GM23338 (cell line): ENCODE measurements at regions not wholly inside any gene's neighbourhood (a gene's known extent, or its start where the extent isn't known, plus 50 kb on each side); places are given as distances from the start of the nearest gene placed in this dataset.
A peak's percentile ranks its signal among the peaks of the same experiment; 100 is the strongest.

Experiments
- ATAC-seq: fragments of 200-7000 bp; cut with Tn5 transposase; 3 replicates; pipeline ENCODE4 v1.9.1; 2020
- DNase-seq: peaks from one replicate; pipeline ENCODE4 v3.0.0-alpha.2; 2015; ENCODE audit warnings: low spot score
- H2AFZ ChIP-seq: fragments of 200-600 bp; sonication (generic); 2 replicates; pipeline ENCODE4 v1.8.0; 2016; ENCODE audit warnings: antibody characterized with exemption, mild to moderate bottlenecking, moderate library complexity
- H3F3A ChIP-seq: fragments of 200-600 bp; sonication (generic); replicated peaks from 2 replicates; pipeline ENCODE4 v1.8.0; 2017; ENCODE audit warnings: antibody characterized with exemption, mixed run types, low read depth
- H3K27ac ChIP-seq: fragments of 200-600 bp; sonication (generic); 2 replicates; pipeline ENCODE4 v1.6.1; 2016; ENCODE audit warnings: low read depth
- H3K27me3 ChIP-seq: fragments of 200-600 bp; sonication (generic); 2 replicates; pipeline ENCODE4 v1.8.0; 2016; ENCODE audit warnings: mild to moderate bottlenecking, mixed run types, moderate library complexity; ENCODE audit not compliant: insufficient read depth
- H3K36me3 ChIP-seq: fragments of 200-600 bp; sonication (generic); 2 replicates; pipeline ENCODE4 v1.8.0; 2016; ENCODE audit warnings: mild to moderate bottlenecking; ENCODE audit not compliant: insufficient read depth
- H3K4me1 ChIP-seq: fragments of 200-600 bp; sonication (generic); 2 replicates; pipeline ENCODE4 v1.8.0; 2016; ENCODE audit warnings: mild to moderate bottlenecking, moderate library complexity; ENCODE audit not compliant: insufficient read depth
- H3K4me2 ChIP-seq: fragments of 200-600 bp; sonication (generic); 2 replicates; pipeline ENCODE4 v1.7.1; 2017; ENCODE audit warnings: mixed run types
- H3K4me3 ChIP-seq: fragments of 200-600 bp; sonication (generic); 2 replicates; pipeline ENCODE4 v1.6.1; 2016; ENCODE audit warnings: mixed run types
- H3K79me2 ChIP-seq: fragments of 200-600 bp; sonication (generic); replicated peaks from 2 replicates; pipeline ENCODE4 v1.8.0; 2017; ENCODE audit warnings: mild to moderate bottlenecking; ENCODE audit not compliant: insufficient read depth
- H3K9me2 ChIP-seq: fragments of 200-600 bp; sonication (generic); 2 replicates; pipeline ENCODE4 v1.8.0; 2017; ENCODE audit not compliant: insufficient read depth
- H4K20me1 ChIP-seq: fragments of 200-600 bp; sonication (generic); replicated peaks from 2 replicates; pipeline ENCODE4 v1.8.0; 2017; ENCODE audit warnings: mild to moderate bottlenecking; ENCODE audit not compliant: insufficient read depth
- H3K27ac Mint-ChIP-seq: 2 replicates; pipeline ENCODE4 v1.8.0; 2020; ENCODE audit warnings: inconsistent platforms, mild to moderate bottlenecking, moderate library complexity, mixed read lengths
- H3K27me3 Mint-ChIP-seq: 3 replicates; pipeline ENCODE4 v1.8.0; 2022; ENCODE audit warnings: low read depth, mild to moderate bottlenecking, moderate library complexity, mixed read lengths, inconsistent platforms; ENCODE audit not compliant: insufficient read depth, poor library complexity
- H3K36me3 Mint-ChIP-seq: 3 replicates; pipeline ENCODE4 v1.8.0; 2021; ENCODE audit warnings: low read depth, mild to moderate bottlenecking, inconsistent platforms, moderate library complexity, mixed read lengths
- H3K4me1 Mint-ChIP-seq: 3 replicates; pipeline ENCODE4 v1.8.0; 2020; ENCODE audit warnings: mild to moderate bottlenecking, inconsistent platforms, mixed read lengths
- H3K4me3 Mint-ChIP-seq: 3 replicates; pipeline ENCODE4 v1.8.0; 2021; ENCODE audit warnings: moderate library complexity, mild to moderate bottlenecking, inconsistent platforms, mixed read lengths
- H3K9me3 Mint-ChIP-seq: 3 replicates; pipeline ENCODE4 v1.8.0; 2020; ENCODE audit warnings: moderate library complexity, mild to moderate bottlenecking, inconsistent platforms, mixed read lengths
- CREB1 ChIP-seq: fragments of 250-450 bp; sonication (Bioruptor Pico); IDR thresholded peaks from 2 replicates; pipeline ENCODE4 v1.5.0; 2020; ENCODE audit warnings: low read depth, mild to moderate bottlenecking, moderate library complexity
- CTCF ChIP-seq, 2 experiments: fragments of 200-600 bp in 1 of 2; sonication (generic) in 1 of 2; conservative IDR thresholded peaks; 2 replicates each; pipeline versions ENCODE4 v1.5.1 to v1.6.1; 2016 to 2017; ENCODE audit warnings: antibody characterized with exemption in 2 of 2, low read depth in 2 of 2, mild to moderate bottlenecking in 2 of 2, moderate library complexity in 1 of 2
- EZH2 ChIP-seq: fragments of 200-600 bp; sonication (generic); IDR thresholded peaks from one replicate; pipeline ENCODE4 v1.8.0; 2017; ENCODE audit warnings: antibody characterized with exemption, mild to moderate bottlenecking, low read depth; ENCODE audit not compliant: unreplicated experiment
- EZH2phosphoT487 ChIP-seq: fragments of 200-600 bp; sonication (generic); IDR thresholded peaks from one replicate; pipeline ENCODE4 v1.8.1; 2018; ENCODE audit warnings: antibody characterized with exemption; ENCODE audit not compliant: unreplicated experiment
- JUNB ChIP-seq: IDR thresholded peaks from one replicate; pipeline ENCODE4 v1.6.1; 2016; ENCODE audit warnings: antibody characterized with exemption; ENCODE audit not compliant: unreplicated experiment
- NANOG ChIP-seq: IDR thresholded peaks from 2 replicates; pipeline ENCODE4 v1.6.1; 2016; ENCODE audit warnings: antibody characterized with exemption, borderline replicate concordance
- POLR2AphosphoS5 ChIP-seq: IDR thresholded peaks from 2 replicates; pipeline ENCODE4 v1.6.1; 2016; ENCODE audit warnings: antibody characterized with exemption, low read depth
- REST ChIP-seq: IDR thresholded peaks from one replicate; pipeline ENCODE4 v1.6.1; 2018; ENCODE audit warnings: antibody characterized with exemption; ENCODE audit not compliant: unreplicated experiment
- STAT1 ChIP-seq: IDR thresholded peaks from one replicate; pipeline ENCODE4 v1.6.1; 2016; ENCODE audit warnings: antibody characterized with exemption; ENCODE audit not compliant: unreplicated experiment
- ZNF114 ChIP-seq: fragments of 250-450 bp; sonication (Bioruptor Pico); IDR thresholded peaks from 2 replicates; pipeline ENCODE4 v1.5.0; 2020; ENCODE audit warnings: mild to moderate bottlenecking, moderate library complexity
- ZNF331 ChIP-seq: fragments of 250-450 bp; sonication (Bioruptor Pico); IDR thresholded peaks from 2 replicates; pipeline ENCODE4 v1.5.0; 2020; ENCODE audit warnings: low read depth, mild to moderate bottlenecking, moderate library complexity
- TF ChIP-seq, protein P1 (sequence below): fragments of 250-450 bp; sonication (Bioruptor Pico); IDR thresholded peaks from 2 replicates; pipeline ENCODE4 v1.5.0; 2020; ENCODE audit warnings: mild to moderate bottlenecking, moderate library complexity

DNA sequence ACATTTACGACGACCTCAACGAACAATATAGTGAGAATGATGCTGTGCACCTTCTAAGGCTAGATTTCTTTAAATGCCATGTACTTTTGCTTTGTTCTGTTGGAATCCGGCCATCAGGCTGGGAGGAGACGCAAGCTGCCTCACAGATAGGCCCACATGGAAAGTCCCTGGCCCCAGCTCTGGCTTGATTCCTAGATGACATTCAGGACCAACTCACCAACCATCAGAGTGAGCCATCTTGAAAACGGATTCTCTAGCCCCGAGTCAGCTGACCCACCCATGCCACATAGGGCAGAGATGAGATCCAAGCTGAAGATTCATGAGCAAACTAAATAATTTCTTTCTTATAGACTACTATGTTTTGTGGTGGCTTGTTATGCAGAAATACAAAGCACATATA lies 164.4 kb downstream of the ZNF281 start:
- Histone ChIP-seq H3K27me3 (no peaks in the 10 kb centered on the region), H3K4me2 (no peak overlapping the region), H3K36me3 (no peaks in the 10 kb centered on the region), H3F3A (0 out of 2 replicates have a peak, but pooled peaks cover 3% of the 10 kb centered on the region), H3K4me1 (peaks cover 17% of the 10 kb centered on the region), H3K27ac (no peak overlapping the region), H3K9me2 (no peaks in the 10 kb centered on the region), H3K79me2 (no peaks in the 10 kb centered on the region), H4K20me1 (no peaks in the 10 kb centered on the region), H2AFZ (no peak overlapping the region; the same call in 1 of the 2 replicates), H3K4me3 (no peak overlapping the region)
- no peak overlapping the region for H3K4me3 Mint-ChIP-seq
- H3K27ac Mint-ChIP-seq = no peak overlapping the region
- no peaks in the 10 kb centered on the region for H3K36me3 Mint-ChIP-seq
- H3K4me1 Mint-ChIP-seq = peaks cover 26% of the 10 kb centered on the region
- H3K27me3 Mint-ChIP-seq = no peaks in the 10 kb centered on the region
- H3K9me3 Mint-ChIP-seq = no peaks in the 10 kb centered on the region
- ATAC-seq (no peak), DNase-seq (no peak)
- no peak for TF ChIP-seq ZNF114 (CRISPR knock-in tag)

DNA sequence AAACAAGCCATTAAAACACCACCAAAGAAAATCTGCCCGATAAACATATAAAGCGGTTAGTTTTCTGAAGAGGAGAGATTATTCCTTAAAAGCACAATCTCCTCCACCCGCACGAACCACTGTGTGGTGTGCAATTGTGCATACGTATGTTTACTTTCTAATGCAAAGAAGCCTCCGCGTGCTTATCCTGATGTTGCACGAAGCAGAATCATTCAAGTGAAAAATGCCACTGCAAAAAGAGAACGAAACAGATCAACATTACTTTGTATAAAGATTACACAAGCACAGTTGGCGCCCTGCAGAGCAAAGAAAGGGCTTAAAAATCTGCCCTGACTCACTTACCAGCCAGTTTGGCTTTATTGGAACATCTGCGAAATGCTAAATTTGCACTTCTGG lies 166.8 kb downstream of the ZNF281 start:
- no peak overlapping the region for H3K4me2 ChIP-seq
- TF ChIP-seq ZNF331 (no peak), CTCF (conservative IDR thresholded peaks at IDR 0.05; ENCODE audit: low read depth in 2 of 2) (no peak), EZH2phosphoT487 (no peak), EZH2 (no peak), CREB1 (CRISPR knock-in tag) (no peak), ZNF114 (CRISPR knock-in tag) (no peak), REST (no peak), JUNB (no peak), STAT1 (no peak), POLR2AphosphoS5 (no peak), NANOG (no peak)
- TF ChIP-seq, protein P1, sequence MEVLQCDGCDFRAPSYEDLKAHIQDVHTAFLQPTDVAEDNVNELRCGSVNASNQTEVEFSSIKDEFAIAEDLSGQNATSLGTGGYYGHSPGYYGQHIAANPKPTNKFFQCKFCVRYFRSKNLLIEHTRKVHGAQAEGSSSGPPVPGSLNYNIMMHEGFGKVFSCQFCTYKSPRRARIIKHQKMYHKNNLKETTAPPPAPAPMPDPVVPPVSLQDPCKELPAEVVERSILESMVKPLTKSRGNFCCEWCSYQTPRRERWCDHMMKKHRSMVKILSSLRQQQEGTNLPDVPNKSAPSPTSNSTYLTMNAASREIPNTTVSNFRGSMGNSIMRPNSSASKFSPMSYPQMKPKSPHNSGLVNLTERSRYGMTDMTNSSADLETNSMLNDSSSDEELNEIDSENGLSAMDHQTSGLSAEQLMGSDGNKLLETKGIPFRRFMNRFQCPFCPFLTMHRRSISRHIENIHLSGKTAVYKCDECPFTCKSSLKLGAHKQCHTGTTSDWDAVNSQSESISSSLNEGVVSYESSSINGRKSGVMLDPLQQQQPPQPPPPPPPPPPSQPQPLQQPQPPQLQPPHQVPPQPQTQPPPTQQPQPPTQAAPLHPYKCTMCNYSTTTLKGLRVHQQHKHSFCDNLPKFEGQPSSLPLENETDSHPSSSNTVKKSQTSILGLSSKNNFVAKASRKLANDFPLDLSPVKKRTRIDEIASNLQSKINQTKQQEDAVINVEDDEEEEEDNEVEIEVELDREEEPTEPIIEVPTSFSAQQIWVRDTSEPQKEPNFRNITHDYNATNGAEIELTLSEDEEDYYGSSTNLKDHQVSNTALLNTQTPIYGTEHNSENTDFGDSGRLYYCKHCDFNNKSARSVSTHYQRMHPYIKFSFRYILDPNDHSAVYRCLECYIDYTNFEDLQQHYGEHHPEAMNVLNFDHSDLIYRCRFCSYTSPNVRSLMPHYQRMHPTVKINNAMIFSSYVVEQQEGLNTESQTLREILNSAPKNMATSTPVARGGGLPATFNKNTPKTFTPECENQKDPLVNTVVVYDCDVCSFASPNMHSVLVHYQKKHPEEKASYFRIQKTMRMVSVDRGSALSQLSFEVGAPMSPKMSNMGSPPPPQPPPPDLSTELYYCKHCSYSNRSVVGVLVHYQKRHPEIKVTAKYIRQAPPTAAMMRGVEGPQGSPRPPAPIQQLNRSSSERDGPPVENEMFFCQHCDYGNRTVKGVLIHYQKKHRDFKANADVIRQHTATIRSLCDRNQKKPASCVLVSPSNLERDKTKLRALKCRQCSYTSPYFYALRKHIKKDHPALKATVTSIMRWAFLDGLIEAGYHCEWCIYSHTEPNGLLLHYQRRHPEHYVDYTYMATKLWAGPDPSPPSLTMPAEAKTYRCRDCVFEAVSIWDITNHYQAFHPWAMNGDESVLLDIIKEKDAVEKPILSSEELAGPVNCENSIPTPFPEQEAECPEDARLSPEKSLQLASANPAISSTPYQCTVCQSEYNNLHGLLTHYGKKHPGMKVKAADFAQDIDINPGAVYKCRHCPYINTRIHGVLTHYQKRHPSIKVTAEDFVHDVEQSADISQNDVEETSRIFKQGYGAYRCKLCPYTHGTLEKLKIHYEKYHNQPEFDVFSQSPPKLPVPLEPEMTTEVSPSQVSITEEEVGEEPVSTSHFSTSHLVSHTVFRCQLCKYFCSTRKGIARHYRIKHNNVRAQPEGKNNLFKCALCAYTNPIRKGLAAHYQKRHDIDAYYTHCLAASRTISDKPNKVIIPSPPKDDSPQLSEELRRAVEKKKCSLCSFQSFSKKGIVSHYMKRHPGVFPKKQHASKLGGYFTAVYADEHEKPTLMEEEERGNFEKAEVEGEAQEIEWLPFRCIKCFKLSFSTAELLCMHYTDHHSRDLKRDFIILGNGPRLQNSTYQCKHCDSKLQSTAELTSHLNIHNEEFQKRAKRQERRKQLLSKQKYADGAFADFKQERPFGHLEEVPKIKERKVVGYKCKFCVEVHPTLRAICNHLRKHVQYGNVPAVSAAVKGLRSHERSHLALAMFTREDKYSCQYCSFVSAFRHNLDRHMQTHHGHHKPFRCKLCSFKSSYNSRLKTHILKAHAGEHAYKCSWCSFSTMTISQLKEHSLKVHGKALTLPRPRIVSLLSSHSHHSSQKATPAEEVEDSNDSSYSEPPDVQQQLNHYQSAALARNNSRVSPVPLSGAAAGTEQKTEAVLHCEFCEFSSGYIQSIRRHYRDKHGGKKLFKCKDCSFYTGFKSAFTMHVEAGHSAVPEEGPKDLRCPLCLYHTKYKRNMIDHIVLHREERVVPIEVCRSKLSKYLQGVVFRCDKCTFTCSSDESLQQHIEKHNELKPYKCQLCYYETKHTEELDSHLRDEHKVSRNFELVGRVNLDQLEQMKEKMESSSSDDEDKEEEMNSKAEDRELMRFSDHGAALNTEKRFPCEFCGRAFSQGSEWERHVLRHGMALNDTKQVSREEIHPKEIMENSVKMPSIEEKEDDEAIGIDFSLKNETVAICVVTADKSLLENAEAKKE (CRISPR knock-in tag) = no peak

More for the DNA sequence above, 166.8 kb downstream of the ZNF281 start:
- peaks cover 14% of the 10 kb centered on the region for H3K4me1 Mint-ChIP-seq
- no peaks in the 10 kb centered on the region for H3K9me3 Mint-ChIP-seq
- H3K27ac Mint-ChIP-seq = no peak overlapping the region; the same call in 1 of the 2 replicates
- Histone ChIP-seq H3K27ac (no peak overlapping the region), H3F3A (no peaks in the 10 kb centered on the region), H3K4me1 (peaks cover 7% of the 10 kb centered on the region; the same call in 1 of the 2 replicates), H2AFZ (peak overlapping the region; percentile 12; the same call in 1 of the 2 replicates), H3K36me3 (no peaks in the 10 kb centered on the region), H3K4me3 (no peak overlapping the region), H4K20me1 (no peaks in the 10 kb centered on the region), H3K79me2 (no peaks in the 10 kb centered on the region), H3K27me3 (no peaks in the 10 kb centered on the region), H3K9me2 (no peaks in the 10 kb centered on the region)
- no peaks in the 10 kb centered on the region for H3K27me3 Mint-ChIP-seq
- no peaks in the 10 kb centered on the region for H3K36me3 Mint-ChIP-seq
- no peak overlapping the region for H3K4me3 Mint-ChIP-seq
- no peak for DNase-seq
- ATAC-seq = no peak
